ENCODE measurements at regions not wholly inside any gene's neighbourhood (a gene's known extent, or its start where the extent isn't known, plus 50 kb on each side); places are given as distances from the start of the nearest gene placed in this dataset.

GRCh38 chr3:180184816-180185215 lies 148.1 kb upstream of the PEX5L start (continued):
- TF ChIP-seq GATA2 (CRISPR knock-in tag; IDR thresholded peaks at IDR 0.05) (no peak), FOXM1 (IDR thresholded peaks at IDR 0.05; ENCODE audit: low read depth) (no peak), TEAD4 (IDR thresholded peaks at IDR 0.05; ENCODE audit: borderline replicate concordance, insufficient read depth) (no peak), PBX3 (IDR thresholded peaks at IDR 0.05) (no peak), USF1 (IDR thresholded peaks at IDR 0.05; ENCODE audit: borderline replicate concordance, low read depth) (no peak)

- ChIA-PET CTCF (no interaction called here), POLR2A (no interaction called here)
- H3K4me1 ChIP-seq (ENCODE audit: control insufficient read depth in 1 of 2, insufficient read depth in 2 of 2, low read depth in 1 of 2, low read length in 1 of 2), result no peaks in the 10 kb centered on the region
- TF ChIP-seq YY1 (IDR thresholded peaks at IDR 0.05; ENCODE audit: low read depth) (no peak), ZBTB33 (IDR thresholded peaks at IDR 0.05; ENCODE audit: borderline replicate concordance, low read depth) (no peak), GABPA (IDR thresholded peaks at IDR 0.05; ENCODE audit: low read depth) (no peak), SIN3A (IDR thresholded peaks at IDR 0.05; ENCODE audit: borderline replicate concordance, low read depth, low read length) (no peak), EP300 (IDR thresholded peaks at IDR 0.05; ENCODE audit: borderline replicate concordance in 1 of 2, low read depth in 1 of 2, low read length in 1 of 2) (no peak), FOXJ3 (CRISPR knock-in tag; IDR thresholded peaks at IDR 0.05) (no peak), RCOR1 (IDR thresholded peaks at IDR 0.05; ENCODE audit: low read length) (no peak), ELF1 (IDR thresholded peaks at IDR 0.05) (no peak), FOSL2 (IDR thresholded peaks at IDR 0.05; ENCODE audit: borderline replicate concordance, low read depth) (no peak), JUND (IDR thresholded peaks at IDR 0.05) (no peak), SMC3 (IDR thresholded peaks at IDR 0.05; ENCODE audit: low read depth, low read length) (no peak), GATA2 (CRISPR knock-in tag; IDR thresholded peaks at IDR 0.05) (no peak), CHD2 (IDR thresholded peaks at IDR 0.05; ENCODE audit: low read length, partially characterized antibody) (no peak), USF1 (IDR thresholded peaks at IDR 0.05; ENCODE audit: borderline replicate concordance, low read depth) (no peak), RFX5 (IDR thresholded peaks at IDR 0.05; ENCODE audit: low read length) (no peak), FOXM1 (IDR thresholded peaks at IDR 0.05; ENCODE audit: low read depth) (no peak), MAX (IDR thresholded peaks at IDR 0.05; ENCODE audit: low read depth) (no peak), PBX3 (IDR thresholded peaks at IDR 0.05) (no peak), POLR2AphosphoS5 (IDR thresholded peaks at IDR 0.05; ENCODE audit: low read depth, low read length) (no peak)
- no peaks in the 10 kb centered on the region for H3K36me3 ChIP-seq (replicated peaks in 1 of 2; ENCODE audit: control insufficient read depth in 1 of 2, insufficient read depth in 2 of 2, low read length in 1 of 2)
- 57% methylated on average over 2 of the region's 2 CpGs for WGBS (ENCODE audit: low lambda C conversion rate)
- no peaks in the 10 kb centered on the region for H3K79me2 ChIP-seq (ENCODE audit: insufficient read depth)
- H3K27ac ChIP-seq (ENCODE audit: low read depth in 2 of 2, low read length in 1 of 2), result no peak overlapping the region
- H3K4me3 ChIP-seq (ENCODE audit: low read depth in 2 of 2, low read length in 1 of 2), result no peak overlapping the region
- H2AFZ ChIP-seq (ENCODE audit: low read depth), result no peak overlapping the region
- no peak for DNase-seq
- no peaks in the 10 kb centered on the region for H3K9me2 ChIP-seq
- no peaks in the 10 kb centered on the region for H3K27me3 ChIP-seq (ENCODE audit: insufficient read depth)
- H3K9ac ChIP-seq, result no peak overlapping the region
- H4K20me1 ChIP-seq (ENCODE audit: insufficient read depth), result no peaks in the 10 kb centered on the region
- H3F3A ChIP-seq (replicated peaks; ENCODE audit: insufficient read depth), result no peaks in the 10 kb centered on the region
- no peaks in the 10 kb centered on the region for H3K9me3 ChIP-seq
- no peak overlapping the region for H3K4me2 ChIP-seq
These were observed 148.9 kb upstream of the PEX5L start for GRCh38 chr3:180185650-180186049.

Measured in SK-N-SH (cell line).